RPMI7951 (cell line): ENCODE measurements at regions not wholly inside any gene's neighbourhood (a gene's known extent, or its start where the extent isn't known, plus 50 kb on each side); places are given as distances from the start of the nearest gene placed in this dataset.
"Not testable (repeated sequence)": the region's sequence is repeated elsewhere in the genome, so short reads cannot be mapped to it uniquely, and the experiment has no call there.

Experiments used
- DNase-seq: peaks from one replicate; pipeline ENCODE4 v3.0.0-alpha.2; 2012; ENCODE audit warnings: low read depth

- DNase-seq = no peak
These were observed 889.2 kb upstream of the NCAM2 start for GRCh38 chr21:20108976-20109540.

GRCh38 chr21:20110368-20110767 is 887.8 kb upstream of the NCAM2 start:
- no peak for DNase-seq

GRCh38 chr21:20151741-20152140 is 846.5 kb upstream of the NCAM2 start:
- no peak for DNase-seq

- no peak for DNase-seq
These were observed 835.0 kb upstream of the NCAM2 start for GRCh38 chr21:20163167-20163566.

- no peak for DNase-seq
These were observed 831.1 kb upstream of the NCAM2 start for GRCh38 chr21:20167059-20167458.

GRCh38 chr21:20169812-20170576 is 828.2 kb upstream of the NCAM2 start:
- no peak for DNase-seq

GRCh38 chr21:20186186-20186585 is 812.0 kb upstream of the NCAM2 start:
- no peak for DNase-seq

GRCh38 chr21:20187028-20187427 is 811.2 kb upstream of the NCAM2 start:
- DNase-seq = no peak

GRCh38 chr21:20201323-20201722 is 796.9 kb upstream of the NCAM2 start:
- not testable (repeated sequence) for DNase-seq

- no peak for DNase-seq
These were observed 790.9 kb upstream of the NCAM2 start for GRCh38 chr21:20207335-20207734.

GRCh38 chr21:20215959-20216358 is 782.2 kb upstream of the NCAM2 start:
- no peak for DNase-seq

- DNase-seq = no peak
These were observed 777.6 kb upstream of the NCAM2 start for GRCh38 chr21:20220586-20220985.

- DNase-seq = not testable (repeated sequence)
These were observed 776.2 kb upstream of the NCAM2 start for GRCh38 chr21:20221981-20222380.

- DNase-seq = not testable (repeated sequence)
These were observed 761.6 kb upstream of the NCAM2 start for GRCh38 chr21:20236649-20237048.

- no peak for DNase-seq
These were observed 748.8 kb upstream of the NCAM2 start for GRCh38 chr21:20249401-20249800.

GRCh38 chr21:20250337-20250736 is 747.9 kb upstream of the NCAM2 start:
- no peak for DNase-seq

- no peak for DNase-seq
These were observed 744.9 kb upstream of the NCAM2 start for GRCh38 chr21:20253261-20253660.

- DNase-seq = no peak
These were observed 743.2 kb upstream of the NCAM2 start for GRCh38 chr21:20254964-20255363.

- DNase-seq = no peak
These were observed 741.0 kb upstream of the NCAM2 start for GRCh38 chr21:20257052-20257740.

GRCh38 chr21:20258542-20258941 is 739.7 kb upstream of the NCAM2 start:
- no peak for DNase-seq

- no peak for DNase-seq
These were observed 739.0 kb upstream of the NCAM2 start for GRCh38 chr21:20259031-20259867.

- no peak for DNase-seq
These were observed 738.1 kb upstream of the NCAM2 start for GRCh38 chr21:20260124-20260523.
